Activated T-helper 17 cell treated with anti-CD3 and anti-CD28 coated beads, Interleukin-2, amount 50 U/mL, for 72 hours (primary cell): ENCODE measurements at regions not wholly inside any gene's neighbourhood (a gene's known extent, or its start where the extent isn't known, plus 50 kb on each side); places are given as distances from the start of the nearest gene placed in this dataset.
"Not testable (repeated sequence)": the region's sequence is repeated elsewhere in the genome, so short reads cannot be mapped to it uniquely, and the experiment has no call there.

ENCODE experiments used
- ATAC-seq: fragments of 150-1000 bp; cut with Tn5 transposase; replicated peaks from 2 replicates; pipeline ENCODE4 v1.10.0; 2021; ENCODE audit warnings: mild to moderate bottlenecking, moderate library complexity
- H3K27ac Mint-ChIP-seq: one replicate; pipeline ENCODE4 v1.8.0; 2022; ENCODE audit warnings: mixed read lengths
- H3K27me3 Mint-ChIP-seq: one replicate; pipeline ENCODE4 v1.8.0; 2022; ENCODE audit warnings: mixed read lengths
- H3K36me3 Mint-ChIP-seq: one replicate; pipeline ENCODE4 v1.8.0; 2022; ENCODE audit warnings: low read depth, mild to moderate bottlenecking, mixed read lengths
- H3K4me1 Mint-ChIP-seq: one replicate; pipeline ENCODE4 v1.8.0; 2022; ENCODE audit warnings: mixed read lengths
- H3K4me3 Mint-ChIP-seq: one replicate; pipeline ENCODE4 v1.8.0; 2022; ENCODE audit warnings: mild to moderate bottlenecking, mixed read lengths
- H3K9me3 Mint-ChIP-seq: one replicate; pipeline ENCODE4 v1.8.0; 2022; ENCODE audit warnings: mixed read lengths

DNA sequence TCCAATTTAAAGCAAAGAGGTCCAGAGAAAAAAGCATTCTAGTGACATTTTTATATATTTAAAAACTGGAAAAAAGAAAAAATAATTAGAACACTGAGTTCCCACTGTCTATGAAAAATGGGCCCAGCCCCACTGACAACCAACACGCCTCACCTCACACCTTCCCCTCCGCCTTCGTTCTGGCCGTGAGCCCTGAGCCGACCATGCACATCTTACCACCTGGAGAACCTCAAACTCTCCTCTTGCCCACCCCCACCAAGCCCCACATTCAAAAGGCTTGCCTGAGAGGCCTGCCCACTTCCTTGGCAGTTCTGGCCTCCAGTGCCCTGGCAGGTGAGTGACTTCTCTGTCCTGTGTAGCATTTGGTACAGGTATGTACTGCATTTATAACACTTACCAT, 63.9 kb upstream of the PLGLB2 start:
- not testable (repeated sequence) for H3K4me1 Mint-ChIP-seq, ATAC-seq, H3K9me3 Mint-ChIP-seq, H3K36me3 Mint-ChIP-seq, H3K4me3 Mint-ChIP-seq, H3K27ac Mint-ChIP-seq, H3K27me3 Mint-ChIP-seq

- not testable (repeated sequence) for H3K36me3 Mint-ChIP-seq, H3K9me3 Mint-ChIP-seq, H3K4me1 Mint-ChIP-seq, H3K27me3 Mint-ChIP-seq, H3K4me3 Mint-ChIP-seq, ATAC-seq, H3K27ac Mint-ChIP-seq
Observed at GRCh38 chr2:87685558-87685957, 62.3 kb upstream of the PLGLB2 start.

- H3K4me3 Mint-ChIP-seq = not testable (repeated sequence)
Observed at GRCh38 chr2:87686873-87687549, 60.9 kb upstream of the PLGLB2 start.

GRCh38 chr2:87687550-87688270, 60.2 kb upstream of the PLGLB2 start:
- H3K4me3 Mint-ChIP-seq, ATAC-seq, H3K9me3 Mint-ChIP-seq, H3K4me1 Mint-ChIP-seq, H3K27me3 Mint-ChIP-seq, H3K27ac Mint-ChIP-seq, H3K36me3 Mint-ChIP-seq: not testable (repeated sequence)

More at GRCh38 chr2:87686873-87687549, 60.9 kb upstream of the PLGLB2 start:
- H3K27ac Mint-ChIP-seq, ATAC-seq, H3K36me3 Mint-ChIP-seq, H3K27me3 Mint-ChIP-seq, H3K9me3 Mint-ChIP-seq, H3K4me1 Mint-ChIP-seq: not testable (repeated sequence)

DNA sequence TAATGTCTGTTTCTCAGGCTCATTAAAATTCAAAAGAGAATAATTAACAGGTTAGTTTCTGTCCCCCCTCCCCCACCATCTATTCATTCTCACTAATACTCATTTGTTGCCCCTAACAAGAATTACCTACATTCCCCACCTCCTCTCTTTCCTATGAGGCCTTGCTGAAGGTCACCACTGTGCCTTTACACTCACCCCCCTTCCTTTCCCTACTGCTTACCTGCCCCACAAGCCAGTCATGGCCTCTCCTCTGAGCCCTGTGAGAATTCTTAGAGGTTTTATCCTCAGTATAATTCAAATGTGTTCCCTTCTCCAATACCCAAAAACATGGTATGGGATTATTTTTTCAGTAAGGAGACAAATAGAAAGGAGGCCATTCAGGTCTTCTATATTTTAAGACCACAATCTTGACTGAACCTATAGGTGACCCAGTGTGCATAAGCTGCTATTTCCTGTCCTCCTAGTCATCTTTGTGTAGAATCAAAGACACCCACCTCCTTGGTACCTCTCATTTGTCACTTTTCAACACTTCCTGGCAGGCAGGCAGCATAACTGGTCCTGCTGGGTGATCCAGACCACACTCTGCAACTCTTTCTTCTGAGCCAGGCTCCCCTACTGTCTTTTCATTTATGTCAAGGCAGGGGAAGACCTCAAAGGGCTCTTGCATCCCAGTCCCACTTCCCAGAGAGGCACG, 55.8 kb upstream of the PLGLB2 start:
- peak; percentile 76 for ATAC-seq

DNA sequence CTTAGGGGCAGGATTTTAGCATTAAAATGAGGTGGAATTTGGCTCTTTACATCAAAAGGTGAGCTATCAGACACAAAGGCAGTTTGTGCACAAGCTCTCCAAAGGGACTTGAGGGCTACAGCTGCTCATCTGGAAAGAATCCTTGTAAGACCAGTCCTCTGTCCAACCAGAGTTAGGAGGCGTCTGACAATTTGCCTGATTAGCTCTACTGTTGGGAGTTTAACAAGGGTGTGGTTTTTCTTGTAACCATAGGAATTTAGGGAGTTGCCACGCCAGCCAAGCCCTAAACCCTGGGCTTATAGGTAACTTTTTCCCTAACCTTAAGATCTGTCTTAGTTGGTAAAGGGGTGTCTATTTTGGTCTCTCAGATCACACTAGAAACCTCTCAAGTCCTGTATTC, 55.0 kb upstream of the PLGLB2 start:
- not testable (repeated sequence) for H3K9me3 Mint-ChIP-seq, ATAC-seq, H3K27ac Mint-ChIP-seq, H3K27me3 Mint-ChIP-seq, H3K4me3 Mint-ChIP-seq, H3K36me3 Mint-ChIP-seq, H3K4me1 Mint-ChIP-seq

More for the DNA sequence above, 55.8 kb upstream of the PLGLB2 start:
- H3K27me3 Mint-ChIP-seq, H3K36me3 Mint-ChIP-seq, H3K9me3 Mint-ChIP-seq, H3K4me1 Mint-ChIP-seq, H3K27ac Mint-ChIP-seq: not testable (repeated sequence)
- peak overlapping the region; percentile 26 for H3K4me3 Mint-ChIP-seq

DNA sequence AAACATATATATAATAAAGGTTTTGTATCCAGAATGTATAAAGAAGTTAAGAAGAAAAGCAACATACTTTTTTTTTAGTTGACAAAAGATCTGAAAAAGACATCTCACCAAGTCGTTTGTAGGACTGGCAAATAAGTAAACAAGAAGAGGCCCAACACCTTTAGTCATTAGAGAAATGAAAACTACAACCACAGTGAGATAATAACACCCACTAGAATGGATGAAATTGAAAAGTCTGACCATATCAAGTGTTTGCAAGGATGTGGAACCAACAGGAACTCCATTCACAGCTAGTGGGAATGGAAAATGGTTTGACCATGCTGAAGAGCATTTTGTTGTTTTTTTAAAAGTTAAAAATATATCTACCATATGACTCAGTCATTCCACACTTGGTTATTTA, 54.0 kb upstream of the PLGLB2 start:
- ATAC-seq = peak; percentile 78
- not testable (repeated sequence) for H3K36me3 Mint-ChIP-seq, H3K27me3 Mint-ChIP-seq, H3K4me1 Mint-ChIP-seq, H3K4me3 Mint-ChIP-seq, H3K9me3 Mint-ChIP-seq, H3K27ac Mint-ChIP-seq

DNA sequence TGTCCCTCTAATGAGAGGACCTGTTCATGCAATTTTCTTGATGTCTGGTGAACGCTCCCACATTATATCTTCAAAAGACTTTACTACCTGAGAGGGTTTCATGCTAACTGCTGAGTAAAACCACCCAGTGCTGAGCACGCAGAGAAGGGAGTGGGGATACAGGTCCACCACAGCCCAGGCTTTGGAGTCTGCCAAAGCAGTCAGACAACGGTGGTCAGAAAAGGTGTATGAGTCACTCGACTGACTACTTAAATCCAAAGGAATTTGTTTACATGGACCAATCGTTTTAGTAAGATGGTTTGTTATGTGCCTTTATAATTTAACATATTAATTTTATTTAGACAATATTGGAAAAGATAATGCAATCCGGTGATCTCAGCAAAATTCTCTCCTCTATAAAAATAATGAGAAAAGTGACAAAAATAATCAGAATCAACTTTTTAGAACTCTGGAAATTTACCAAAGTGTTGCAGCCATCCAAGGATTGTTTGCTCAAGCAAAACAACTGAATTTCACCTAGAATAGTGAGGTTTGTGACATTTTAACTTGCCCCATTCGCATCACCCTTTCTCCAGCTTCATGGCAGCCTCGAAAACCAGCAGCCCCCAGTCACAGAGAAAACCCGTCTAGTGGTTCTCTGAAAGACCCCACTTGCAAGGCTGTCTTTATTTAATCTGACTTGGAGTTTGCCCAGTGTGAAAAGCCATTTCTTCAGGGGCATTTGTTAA, 52.1 kb upstream of the PLGLB2 start:
- not testable (repeated sequence) for H3K4me3 Mint-ChIP-seq, H3K27ac Mint-ChIP-seq, H3K27me3 Mint-ChIP-seq, ATAC-seq, H3K36me3 Mint-ChIP-seq, H3K4me1 Mint-ChIP-seq, H3K9me3 Mint-ChIP-seq
